ENCODE measurements at regions not wholly inside any gene's neighbourhood (a gene's known extent, or its start where the extent isn't known, plus 50 kb on each side); places are given as distances from the start of the nearest gene placed in this dataset.

GRCh38 chr2:64779117-64779690 lies 125.5 kb upstream of the SERTAD2 start:
- no peaks in the 10 kb centered on the region for H3K4me1 Mint-ChIP-seq

GRCh38 chr2:64780041-64780440 lies 126.3 kb upstream of the SERTAD2 start:
- no peak for DNase-seq (ENCODE audit: low read depth, low spot score)
- Mint-ChIP-seq H3K9me3 (no peaks in the 10 kb centered on the region), H3K27me3 (ENCODE audit: low read depth) (no peaks in the 10 kb centered on the region), H3K4me3 (no peak overlapping the region), H3K36me3 (ENCODE audit: low read depth) (peaks cover 5% of the 10 kb centered on the region), H3K4me1 (no peaks in the 10 kb centered on the region), H3K27ac (ENCODE audit: unreplicated experiment) (no peak overlapping the region)
- TF ChIP-seq, protein P1, sequence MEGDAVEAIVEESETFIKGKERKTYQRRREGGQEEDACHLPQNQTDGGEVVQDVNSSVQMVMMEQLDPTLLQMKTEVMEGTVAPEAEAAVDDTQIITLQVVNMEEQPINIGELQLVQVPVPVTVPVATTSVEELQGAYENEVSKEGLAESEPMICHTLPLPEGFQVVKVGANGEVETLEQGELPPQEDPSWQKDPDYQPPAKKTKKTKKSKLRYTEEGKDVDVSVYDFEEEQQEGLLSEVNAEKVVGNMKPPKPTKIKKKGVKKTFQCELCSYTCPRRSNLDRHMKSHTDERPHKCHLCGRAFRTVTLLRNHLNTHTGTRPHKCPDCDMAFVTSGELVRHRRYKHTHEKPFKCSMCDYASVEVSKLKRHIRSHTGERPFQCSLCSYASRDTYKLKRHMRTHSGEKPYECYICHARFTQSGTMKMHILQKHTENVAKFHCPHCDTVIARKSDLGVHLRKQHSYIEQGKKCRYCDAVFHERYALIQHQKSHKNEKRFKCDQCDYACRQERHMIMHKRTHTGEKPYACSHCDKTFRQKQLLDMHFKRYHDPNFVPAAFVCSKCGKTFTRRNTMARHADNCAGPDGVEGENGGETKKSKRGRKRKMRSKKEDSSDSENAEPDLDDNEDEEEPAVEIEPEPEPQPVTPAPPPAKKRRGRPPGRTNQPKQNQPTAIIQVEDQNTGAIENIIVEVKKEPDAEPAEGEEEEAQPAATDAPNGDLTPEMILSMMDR (conservative IDR thresholded peaks at IDR 0.05): no peak

More at GRCh38 chr2:64779117-64779690, 125.5 kb upstream of the SERTAD2 start:
- TF ChIP-seq, protein P1 (conservative IDR thresholded peaks at IDR 0.05): no peak
- Mint-ChIP-seq H3K4me3 (no peak overlapping the region), H3K27ac (ENCODE audit: unreplicated experiment) (no peak overlapping the region), H3K27me3 (ENCODE audit: low read depth) (no peaks in the 10 kb centered on the region), H3K36me3 (ENCODE audit: low read depth) (peaks cover 5% of the 10 kb centered on the region), H3K9me3 (no peaks in the 10 kb centered on the region)
- no peak for DNase-seq (ENCODE audit: low read depth, low spot score)

GRCh38 chr2:64781711-64782390 lies 128.1 kb upstream of the SERTAD2 start:
- TF ChIP-seq, protein P1 (conservative IDR thresholded peaks at IDR 0.05): no peak
- Mint-ChIP-seq H3K27ac (ENCODE audit: unreplicated experiment) (no peak overlapping the region), H3K4me1 (no peaks in the 10 kb centered on the region), H3K9me3 (no peaks in the 10 kb centered on the region), H3K27me3 (ENCODE audit: low read depth) (no peaks in the 10 kb centered on the region), H3K36me3 (ENCODE audit: low read depth) (no peaks in the 10 kb centered on the region), H3K4me3 (no peak overlapping the region)
- no peak for DNase-seq (ENCODE audit: low read depth, low spot score)

- TF ChIP-seq, protein P1 (conservative IDR thresholded peaks at IDR 0.05): no peak
- no peak overlapping the region for H3K4me3 Mint-ChIP-seq
- no peaks in the 10 kb centered on the region for H3K4me1 Mint-ChIP-seq
- DNase-seq (ENCODE audit: low read depth, low spot score): no peak
- H3K36me3 Mint-ChIP-seq (ENCODE audit: low read depth): no peaks in the 10 kb centered on the region
- no peaks in the 10 kb centered on the region for H3K9me3 Mint-ChIP-seq
- H3K27me3 Mint-ChIP-seq (ENCODE audit: low read depth): no peaks in the 10 kb centered on the region
- peak overlapping the region; percentile 36 for H3K27ac Mint-ChIP-seq (ENCODE audit: unreplicated experiment)
Observed at GRCh38 chr2:64784168-64785061, 130.7 kb upstream of the SERTAD2 start.

- Mint-ChIP-seq H3K27me3 (ENCODE audit: low read depth) (no peaks in the 10 kb centered on the region), H3K36me3 (ENCODE audit: low read depth) (no peaks in the 10 kb centered on the region), H3K27ac (ENCODE audit: unreplicated experiment) (no peak overlapping the region), H3K4me1 (no peaks in the 10 kb centered on the region), H3K4me3 (no peak overlapping the region), H3K9me3 (no peaks in the 10 kb centered on the region)
- TF ChIP-seq, protein P1 (conservative IDR thresholded peaks at IDR 0.05): no peak
- no peak for DNase-seq (ENCODE audit: low read depth, low spot score)
Observed at GRCh38 chr2:64785245-64785644, 131.5 kb upstream of the SERTAD2 start.
